ENCODE measurements at regions not wholly inside any gene's neighbourhood (a gene's known extent, or its start where the extent isn't known, plus 50 kb on each side); places are given as distances from the start of the nearest gene placed in this dataset.

- H3K4me1 ChIP-seq (ENCODE audit: insufficient read depth, low read length): no peaks in the 10 kb centered on the region
- no peaks in the 10 kb centered on the region for H3K27me3 ChIP-seq (ENCODE audit: insufficient read depth, low read length)
- H3K27ac Mint-ChIP-seq: no peak overlapping the region
- no peak overlapping the region for H2BK5ac ChIP-seq (ENCODE audit: insufficient read length, low read length)
- no CpG with 5 or more reads among the region's 3 CpGs for WGBS (ENCODE audit: extremely low coverage, insufficient read length, low lambda C conversion rate)
- H3K79me2 ChIP-seq (ENCODE audit: insufficient read depth, low read length): no peaks in the 10 kb centered on the region
- H4K91ac ChIP-seq (ENCODE audit: insufficient read length, low read depth, low read length): no peak overlapping the region
- peaks cover 2% of the 10 kb centered on the region for H3K27me3 Mint-ChIP-seq (ENCODE audit: low read depth)
- H2BK12ac ChIP-seq (ENCODE audit: insufficient read length, low read depth, low read length): no peak overlapping the region
- no peak overlapping the region for H3T11ph ChIP-seq (ENCODE audit: low read length)
- no peak overlapping the region for H4K5ac ChIP-seq (ENCODE audit: insufficient read length, low read depth, low read length)
- no peaks in the 10 kb centered on the region for H3K4me1 Mint-ChIP-seq
- no peak overlapping the region for H3K4me2 ChIP-seq (ENCODE audit: insufficient read depth, insufficient read length, low read length)
- TF ChIP-seq CTCF (conservative IDR thresholded peaks at IDR 0.05): no peak
- H4K8ac ChIP-seq (replicated peaks; ENCODE audit: insufficient read length, low read depth, low read length): no peak overlapping the region
- no peak overlapping the region for H2AFZ ChIP-seq (ENCODE audit: low read length)
- no peak overlapping the region; a peak in 1 of 5 replicates for H3K4me3 Mint-ChIP-seq
- H3K9me3 ChIP-seq (ENCODE audit: control insufficient read depth, low read depth, low read length): peaks cover 87% of the 10 kb centered on the region
- H3K4ac ChIP-seq (ENCODE audit: low read depth, low read length): no peak overlapping the region
- no peak overlapping the region for H2BK120ac ChIP-seq (ENCODE audit: low read depth, low read length, poor library complexity, severe bottlenecking)
- H2BK15ac ChIP-seq (ENCODE audit: low read depth, low read length): no peak overlapping the region
- H3K23ac ChIP-seq (ENCODE audit: insufficient read length, low read depth, low read length): no peak overlapping the region
- H3K9me3 Mint-ChIP-seq: peaks cover 94 to 99% of the 10 kb centered on the region in 2 experiments
- H4K20me1 ChIP-seq (ENCODE audit: control insufficient read depth, insufficient read depth, insufficient read length): no peaks in the 10 kb centered on the region
- H2AK5ac ChIP-seq (ENCODE audit: insufficient read length, low read length): no peak overlapping the region
- H3K56ac ChIP-seq (ENCODE audit: insufficient read length, low read depth, low read length): no peak overlapping the region
- H3K27ac ChIP-seq (ENCODE audit: insufficient read length, low read depth, low read length): no peak overlapping the region
- H3K23me2 ChIP-seq (ENCODE audit: insufficient read length, low read depth, low read length, poor library complexity, severe bottlenecking): no peaks in the 10 kb centered on the region
- H3K9ac ChIP-seq (ENCODE audit: extremely low read depth, insufficient read length, low read length): no peak overlapping the region
- H3K79me1 ChIP-seq (ENCODE audit: insufficient read depth, low read depth, low read length, poor library complexity, severe bottlenecking): no peaks in the 10 kb centered on the region
- no peak overlapping the region for H3K14ac ChIP-seq (ENCODE audit: insufficient read depth, low read length)
- H3K36me3 Mint-ChIP-seq (ENCODE audit: insufficient read depth in 1 of 3, low read depth in 3 of 3): peaks cover 25 to 51% (median 27%) of the 10 kb centered on the region in 3 experiments; a peak in 6 of 7 replicates
- no peak overlapping the region for H2BK20ac ChIP-seq (ENCODE audit: low read depth, low read length, poor library complexity, severe bottlenecking)
- H3K18ac ChIP-seq (ENCODE audit: insufficient read length, low read depth, low read length): no peak overlapping the region
- no peak for DNase-seq
Observed at GRCh38 chr19:27843861-27844260, 1369.1 kb downstream of the UQCRFS1 start.
